Activated CD8-positive, alpha-beta T cell treated with anti-CD3 and anti-CD28 coated beads for 36 hours (primary cell): ENCODE measurements at regions not wholly inside any gene's neighbourhood (a gene's known extent, or its start where the extent isn't known, plus 50 kb on each side); places are given as distances from the start of the nearest gene placed in this dataset.

Experiments
- ATAC-seq: fragments of 200-7000 bp; cut with Tn5 transposase; one replicate; pipeline ENCODE4 v1.10.0; 2021; ENCODE audit warnings: mild to moderate bottlenecking, moderate library complexity
- CTCF ChIA-PET: fragments of 350-600 bp; sonication (Branson Sonifier 250); formaldehyde crosslinking; loops from one replicate; lab custom pipeline; 2021; ENCODE audit warnings: antibody characterized with exemption; lab: Charles Lee
- POLR2A ChIA-PET: fragments of 350-600 bp; sonication (Branson Sonifier 250); formaldehyde crosslinking; loops from one replicate; lab custom pipeline; 2021; ENCODE audit warnings: antibody characterized with exemption; lab: Charles Lee
- DNase-seq: peaks from one replicate; pipeline ENCODE4 v3.0.0-alpha.2; 2020
- H3K27ac Mint-ChIP-seq: one replicate; pipeline ENCODE4 v1.8.0; 2021; ENCODE audit warnings: mild to moderate bottlenecking, mixed read lengths
- H3K27me3 Mint-ChIP-seq: one replicate; pipeline ENCODE4 v1.8.0; 2021; ENCODE audit warnings: mixed read lengths
- H3K36me3 Mint-ChIP-seq: one replicate; pipeline ENCODE4 v1.8.0; 2021; ENCODE audit warnings: low read depth, mixed read lengths
- H3K4me1 Mint-ChIP-seq: one replicate; pipeline ENCODE4 v1.8.0; 2021; ENCODE audit warnings: low read depth, mixed read lengths
- H3K4me3 Mint-ChIP-seq: one replicate; pipeline ENCODE4 v1.8.0; 2021; ENCODE audit warnings: mild to moderate bottlenecking, moderate library complexity, mixed read lengths
- H3K9me3 Mint-ChIP-seq: one replicate; pipeline ENCODE4 v1.8.0; 2021; ENCODE audit warnings: mixed read lengths
- intact Hi-C: fragments of 100-400 bp; cut with micrococcal nuclease; formaldehyde crosslinking; loops from one replicate; pipeline ENCODE4 v1.10.0; 2022
- TF ChIP-seq, protein P1 (sequence below): fragments of 200-600 bp; IDR thresholded peaks from one replicate; pipeline ENCODE4 v1.8.0; 2022; ENCODE audit warnings: antibody characterized with exemption, mild to moderate bottlenecking

DNA sequence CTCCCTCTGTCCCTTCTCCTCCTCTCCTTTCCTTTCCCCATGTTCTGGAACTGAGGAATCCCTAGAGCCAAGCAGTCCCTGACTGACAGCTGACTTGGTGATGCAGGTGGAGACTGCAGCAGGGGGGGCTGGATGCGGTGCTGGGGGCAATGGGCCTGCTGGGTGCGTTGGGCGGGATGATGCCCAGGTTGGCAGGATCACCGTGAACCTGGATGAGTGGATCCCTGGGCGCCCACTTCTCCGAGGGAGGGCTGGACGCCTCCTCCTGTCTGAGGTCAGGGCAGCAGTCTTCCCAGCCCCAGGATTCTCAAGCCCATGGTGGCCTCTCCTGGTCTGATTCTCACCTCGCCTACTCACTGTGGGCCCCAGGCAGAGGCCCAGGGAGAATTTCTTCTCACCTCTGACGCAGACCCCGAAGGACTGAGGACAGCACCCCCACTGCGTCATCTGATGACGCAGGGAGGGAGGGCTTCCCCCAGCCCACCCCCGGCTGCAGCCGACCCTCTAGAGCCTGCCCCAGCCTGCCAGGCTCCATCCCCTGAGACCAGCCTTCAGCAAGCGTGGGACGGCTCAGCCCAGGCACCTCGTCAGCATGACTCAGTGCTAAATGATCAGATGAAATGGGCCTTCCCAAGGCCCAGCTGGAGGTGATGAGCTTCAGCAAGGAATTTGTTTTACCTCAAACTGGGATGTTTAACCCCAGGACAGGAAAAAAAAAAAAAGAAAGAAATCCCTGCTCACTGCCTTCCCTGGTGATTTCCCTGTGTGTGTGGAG lies 188.0 kb upstream of the TNRC6C start:
- Mint-ChIP-seq H3K27ac (no peak overlapping the region), H3K36me3 (no peaks in the 10 kb centered on the region), H3K9me3 (no peaks in the 10 kb centered on the region), H3K4me3 (no peak overlapping the region), H3K4me1 (peaks cover 12% of the 10 kb centered on the region), H3K27me3 (no peaks in the 10 kb centered on the region)
- ChIA-PET POLR2A (interaction anchor here (0.9 kb wide), 2 partner anchors 83 to 188 kb away, joined by 3 to 4 read pairs; partner anchors contain the start of gene TNRC6C), CTCF (interaction anchor here (1.8 to 4.0 kb wide), 3 partner anchors 243 to 249 kb away, joined by 9 to 37 read pairs (median 14); no protein-coding TSS in a partner anchor)
- ATAC-seq: no peak
- DNase-seq: no peak
- TF ChIP-seq, protein P1, sequence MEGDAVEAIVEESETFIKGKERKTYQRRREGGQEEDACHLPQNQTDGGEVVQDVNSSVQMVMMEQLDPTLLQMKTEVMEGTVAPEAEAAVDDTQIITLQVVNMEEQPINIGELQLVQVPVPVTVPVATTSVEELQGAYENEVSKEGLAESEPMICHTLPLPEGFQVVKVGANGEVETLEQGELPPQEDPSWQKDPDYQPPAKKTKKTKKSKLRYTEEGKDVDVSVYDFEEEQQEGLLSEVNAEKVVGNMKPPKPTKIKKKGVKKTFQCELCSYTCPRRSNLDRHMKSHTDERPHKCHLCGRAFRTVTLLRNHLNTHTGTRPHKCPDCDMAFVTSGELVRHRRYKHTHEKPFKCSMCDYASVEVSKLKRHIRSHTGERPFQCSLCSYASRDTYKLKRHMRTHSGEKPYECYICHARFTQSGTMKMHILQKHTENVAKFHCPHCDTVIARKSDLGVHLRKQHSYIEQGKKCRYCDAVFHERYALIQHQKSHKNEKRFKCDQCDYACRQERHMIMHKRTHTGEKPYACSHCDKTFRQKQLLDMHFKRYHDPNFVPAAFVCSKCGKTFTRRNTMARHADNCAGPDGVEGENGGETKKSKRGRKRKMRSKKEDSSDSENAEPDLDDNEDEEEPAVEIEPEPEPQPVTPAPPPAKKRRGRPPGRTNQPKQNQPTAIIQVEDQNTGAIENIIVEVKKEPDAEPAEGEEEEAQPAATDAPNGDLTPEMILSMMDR: no peak
- intact Hi-C loops: loop anchor here (5.0 to 10.0 kb wide), 2 partner anchors 114 to 242 kb away; no protein-coding TSS in a partner anchor

DNA sequence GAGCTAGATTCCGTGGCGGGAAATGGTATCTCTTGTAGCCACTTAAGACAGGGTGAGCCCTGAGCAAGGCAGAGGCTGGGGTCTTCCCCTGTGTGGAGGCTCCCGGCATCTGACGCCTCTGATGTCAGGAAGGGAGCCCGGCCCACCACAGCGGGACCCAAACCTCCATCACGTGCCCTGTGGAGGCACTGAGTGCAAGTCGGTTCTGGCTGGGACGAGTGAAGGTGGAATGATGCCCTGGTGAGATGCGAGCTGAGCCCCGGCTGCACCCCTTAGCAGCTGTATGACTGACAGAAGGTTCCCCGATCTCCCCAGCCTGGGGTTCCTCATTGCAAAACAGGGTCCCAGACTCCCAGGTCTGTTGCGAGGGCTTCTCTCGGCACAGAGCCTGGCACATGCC lies 187.4 kb upstream of the TNRC6C start:
- intact Hi-C loops: loop anchor here (5.0 to 10.0 kb wide), 2 partner anchors 114 to 241 kb away; no protein-coding TSS in a partner anchor
- Mint-ChIP-seq H3K27ac (no peak overlapping the region), H3K4me1 (peaks cover 12% of the 10 kb centered on the region), H3K9me3 (no peaks in the 10 kb centered on the region), H3K27me3 (no peaks in the 10 kb centered on the region), H3K4me3 (no peak overlapping the region), H3K36me3 (no peaks in the 10 kb centered on the region)
- DNase-seq: no peak
- ChIA-PET POLR2A (interaction anchor here (0.9 kb wide), 1 partner anchor 83 kb away, joined by 3 read pairs; no protein-coding TSS in a partner anchor), CTCF (interaction anchor here (1.4 to 4.0 kb wide), 3 partner anchors 238 to 249 kb away, joined by 4 to 37 read pairs (median 14); no protein-coding TSS in a partner anchor)
- no peak for ATAC-seq
- TF ChIP-seq, protein P1: no peak

DNA sequence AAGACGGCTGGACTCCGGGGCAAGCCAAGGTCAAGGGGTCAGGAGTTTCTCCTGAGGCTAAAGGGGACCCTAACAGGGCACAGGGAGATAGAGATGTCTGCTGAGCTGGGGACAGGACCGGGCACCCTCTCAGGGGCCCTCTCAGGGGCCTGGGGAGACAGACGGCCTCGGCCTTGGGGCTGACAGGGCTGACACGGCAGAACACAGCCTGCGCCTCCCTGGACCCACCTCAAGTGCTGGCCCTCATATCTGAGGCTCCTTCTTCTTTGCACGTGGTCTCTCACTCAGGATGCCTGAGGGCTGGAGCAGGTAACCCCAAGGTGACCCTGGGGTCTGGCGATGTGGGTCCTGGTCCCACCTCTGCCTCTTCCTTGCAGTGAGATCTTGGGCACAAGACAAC lies 186.9 kb upstream of the TNRC6C start:
- no peak for DNase-seq
- no peak overlapping the region for H3K27ac Mint-ChIP-seq
- H3K4me1 Mint-ChIP-seq: peaks cover 12% of the 10 kb centered on the region
- ATAC-seq: no peak
- intact Hi-C loops: loop anchor here (5.0 to 10.0 kb wide), 2 partner anchors 113 to 241 kb away; no protein-coding TSS in a partner anchor
- H3K27me3 Mint-ChIP-seq: no peaks in the 10 kb centered on the region
- TF ChIP-seq, protein P1: no peak
- H3K36me3 Mint-ChIP-seq: no peaks in the 10 kb centered on the region
- no peak overlapping the region for H3K4me3 Mint-ChIP-seq
- ChIA-PET CTCF (interaction anchor here (0.7 to 4.0 kb wide), 6 partner anchors 157 to 248 kb away, joined by 3 to 37 read pairs (median 6); partner anchors contain the start of gene TNRC6C), POLR2A (no interaction called here)
- H3K9me3 Mint-ChIP-seq: no peaks in the 10 kb centered on the region

DNA sequence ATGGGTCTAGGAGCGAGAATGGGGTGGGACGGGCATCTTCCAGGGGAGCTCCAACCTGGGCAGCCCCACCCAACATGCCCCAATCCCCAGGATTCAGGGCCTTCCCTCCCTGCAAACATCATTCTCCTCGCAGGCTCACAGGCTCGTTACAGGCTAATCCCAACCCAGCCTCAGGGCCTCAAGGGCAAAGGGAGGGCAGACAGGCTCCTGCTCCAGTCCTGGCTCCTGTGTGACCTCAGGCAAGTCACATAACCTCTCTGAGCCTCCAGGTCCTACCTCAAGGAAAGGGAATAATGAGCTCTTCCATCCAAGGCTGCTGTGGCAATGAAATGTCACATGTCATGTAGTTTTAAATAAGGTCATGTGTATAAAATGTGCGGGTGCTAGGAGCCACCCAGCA lies 186.5 kb upstream of the TNRC6C start:
- ChIA-PET CTCF (interaction anchor here (0.7 to 4.0 kb wide), 6 partner anchors 157 to 248 kb away, joined by 3 to 37 read pairs (median 6); partner anchors contain the start of gene TNRC6C), POLR2A (interaction anchor here (0.8 kb wide), 1 partner anchor 241 kb away, joined by 3 read pairs; no protein-coding TSS in a partner anchor)
- Mint-ChIP-seq H3K27ac (no peak overlapping the region), H3K4me1 (peaks cover 12% of the 10 kb centered on the region), H3K36me3 (no peaks in the 10 kb centered on the region), H3K4me3 (no peak overlapping the region), H3K27me3 (no peaks in the 10 kb centered on the region), H3K9me3 (no peaks in the 10 kb centered on the region)
- no peak for ATAC-seq
- no peak for DNase-seq
- intact Hi-C loops: loop anchor here (5.0 to 10.0 kb wide), 2 partner anchors 113 to 240 kb away; no protein-coding TSS in a partner anchor
- TF ChIP-seq, protein P1: no peak
